ENCODE measurements at regions not wholly inside any gene's neighbourhood (a gene's known extent, or its start where the extent isn't known, plus 50 kb on each side); places are given as distances from the start of the nearest gene placed in this dataset.
"Not testable (repeated sequence)": the region's sequence is repeated elsewhere in the genome, so short reads cannot be mapped to it uniquely, and the experiment has no call there.

- DNase-seq; intact Hi-C loops (cut with DNase I); H3K36me3 ChIP-seq (replicated peaks in 1 of 2); H3K27ac ChIP-seq; H3K4me3 ChIP-seq; H3K4me1 ChIP-seq (replicated peaks in 1 of 2); H3K27me3 ChIP-seq; H3K9me3 ChIP-seq (replicated peaks in 1 of 3): not testable (repeated sequence)
- 76 to 85% (median 82%) methylated on average over 3 to 9 of the region's 9 CpGs for WGBS, 4 donors
Measured at GRCh38 chr6:71360556-71361335, 72.1 kb downstream of the OGFRL1 start.

DNA sequence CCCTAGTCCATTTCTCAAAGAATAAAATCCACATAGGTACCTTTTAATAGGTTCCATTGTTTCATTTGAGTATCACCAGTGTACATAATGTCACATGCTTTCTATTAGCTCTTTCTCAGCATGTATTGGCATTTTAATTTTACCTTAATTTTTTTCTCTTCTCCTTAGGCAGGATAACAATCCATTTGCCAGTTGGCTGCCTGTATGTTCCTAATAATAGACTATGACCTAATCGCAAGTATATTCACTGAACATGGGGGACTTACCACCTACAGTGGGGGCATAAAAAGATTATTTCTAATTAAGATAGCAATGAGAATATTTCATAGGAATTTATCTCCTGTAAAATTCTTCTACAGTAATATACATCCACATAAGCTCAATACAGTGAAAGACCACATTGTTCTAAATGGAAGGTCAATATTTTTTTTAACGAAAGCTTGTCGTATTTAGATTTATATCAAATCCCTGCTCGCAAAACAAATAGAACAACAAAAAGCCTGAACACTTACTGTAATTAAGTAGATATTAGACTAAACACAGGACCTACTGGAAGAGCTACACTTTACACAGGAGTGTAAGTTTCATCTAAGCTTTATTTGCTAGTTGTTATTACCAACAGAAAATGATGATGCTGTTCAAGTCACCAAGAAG is 76.4 kb downstream of the OGFRL1 start:
- TF ChIP-seq POLR2A (IDR thresholded peaks at IDR 0.05), result no peak
- TF ChIP-seq, protein P1, sequence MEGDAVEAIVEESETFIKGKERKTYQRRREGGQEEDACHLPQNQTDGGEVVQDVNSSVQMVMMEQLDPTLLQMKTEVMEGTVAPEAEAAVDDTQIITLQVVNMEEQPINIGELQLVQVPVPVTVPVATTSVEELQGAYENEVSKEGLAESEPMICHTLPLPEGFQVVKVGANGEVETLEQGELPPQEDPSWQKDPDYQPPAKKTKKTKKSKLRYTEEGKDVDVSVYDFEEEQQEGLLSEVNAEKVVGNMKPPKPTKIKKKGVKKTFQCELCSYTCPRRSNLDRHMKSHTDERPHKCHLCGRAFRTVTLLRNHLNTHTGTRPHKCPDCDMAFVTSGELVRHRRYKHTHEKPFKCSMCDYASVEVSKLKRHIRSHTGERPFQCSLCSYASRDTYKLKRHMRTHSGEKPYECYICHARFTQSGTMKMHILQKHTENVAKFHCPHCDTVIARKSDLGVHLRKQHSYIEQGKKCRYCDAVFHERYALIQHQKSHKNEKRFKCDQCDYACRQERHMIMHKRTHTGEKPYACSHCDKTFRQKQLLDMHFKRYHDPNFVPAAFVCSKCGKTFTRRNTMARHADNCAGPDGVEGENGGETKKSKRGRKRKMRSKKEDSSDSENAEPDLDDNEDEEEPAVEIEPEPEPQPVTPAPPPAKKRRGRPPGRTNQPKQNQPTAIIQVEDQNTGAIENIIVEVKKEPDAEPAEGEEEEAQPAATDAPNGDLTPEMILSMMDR (IDR thresholded peaks at IDR 0.05), result no peak
- Histone ChIP-seq H3K4me1 (replicated peaks in 1 of 2) (peaks cover 0 to 7% of the 10 kb centered on the region in 2 donors), H3K27me3 (no peaks in the 10 kb centered on the region), H3K4me3 (no peak overlapping the region), H3K36me3 (replicated peaks in 1 of 2) (no peaks in the 10 kb centered on the region), H3K9me3 (replicated peaks in 1 of 3) (no peaks in the 10 kb centered on the region), H3K27ac (no peak overlapping the region)
- intact Hi-C loops (cut with DNase I), result no loop called here
- 80 to 87% (median 85%) methylated on average over 4 of the region's 4 CpGs for WGBS, 4 donors
- no peak for DNase-seq

DNA sequence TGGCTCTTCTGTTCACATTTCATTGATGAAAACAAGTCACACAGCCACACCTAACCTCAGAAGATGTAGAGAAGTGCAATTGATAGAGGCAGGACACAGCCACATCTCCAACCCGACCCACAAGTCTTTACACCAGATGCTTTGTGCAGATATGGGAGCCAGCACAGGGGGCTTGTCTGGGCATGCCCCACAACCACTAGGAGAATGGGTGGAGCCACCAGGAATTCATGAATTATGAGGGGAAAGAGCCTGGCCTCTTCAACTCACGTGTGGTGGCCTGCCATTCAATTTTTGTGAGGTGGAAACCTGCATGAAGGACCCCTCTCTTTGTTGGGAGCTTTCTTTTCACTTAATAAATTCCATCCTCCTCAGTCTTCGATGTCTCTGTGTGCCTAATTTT is 79.1 kb downstream of the OGFRL1 start:
- H3K27ac ChIP-seq, result no peak overlapping the region
- TF ChIP-seq, protein P1 (IDR thresholded peaks at IDR 0.05), result no peak
- TF ChIP-seq POLR2A (IDR thresholded peaks at IDR 0.05), result no peak
- 76 to 81% (median 78%) methylated on average over 3 of the region's 3 CpGs for WGBS, 4 donors

DNA sequence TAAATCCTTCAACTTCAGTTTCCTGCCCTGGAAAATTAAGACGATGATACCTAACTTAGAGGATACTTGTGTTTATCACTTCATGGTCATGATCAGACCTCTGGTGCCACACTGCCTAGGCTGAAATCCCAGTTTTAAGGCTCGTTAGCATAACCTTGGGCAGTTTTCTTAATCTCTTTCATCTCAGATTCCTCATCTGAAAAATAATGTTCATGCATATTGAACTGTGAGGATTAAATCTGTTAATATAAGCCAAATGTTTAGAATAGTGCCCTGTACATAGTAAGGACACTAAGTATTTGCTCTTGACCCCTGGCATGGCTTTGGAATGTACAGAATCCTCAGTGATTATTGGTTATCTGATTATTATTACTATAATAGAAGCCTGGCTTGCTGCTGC is 79.7 kb downstream of the OGFRL1 start:
- Histone ChIP-seq H3K4me3 (no peak overlapping the region), H3K27me3 (no peaks in the 10 kb centered on the region), H3K9me3 (replicated peaks in 1 of 3) (no peaks in the 10 kb centered on the region), H3K36me3 (replicated peaks in 1 of 2) (no peaks in the 10 kb centered on the region), H3K4me1 (replicated peaks in 1 of 2) (peaks cover 0 to 7% of the 10 kb centered on the region in 2 donors), H3K27ac (no peak overlapping the region)
- TF ChIP-seq POLR2A (IDR thresholded peaks at IDR 0.05), result no peak
- TF ChIP-seq, protein P1 (IDR thresholded peaks at IDR 0.05), result no peak
- WGBS, 4 donors, result 71 to 82% (median 77%) methylated on average over 2 of the region's 2 CpGs
- DNase-seq, result no peak
- intact Hi-C loops (cut with DNase I), result no loop called here

More for the DNA sequence above, 79.1 kb downstream of the OGFRL1 start:
- no peaks in the 10 kb centered on the region for H3K36me3 ChIP-seq (replicated peaks in 1 of 2)
- peaks cover 0 to 7% of the 10 kb centered on the region in 2 donors for H3K4me1 ChIP-seq (replicated peaks in 1 of 2)
- no peaks in the 10 kb centered on the region for H3K9me3 ChIP-seq (replicated peaks in 1 of 3)
- intact Hi-C loops (cut with DNase I), result no loop called here
- no peak overlapping the region for H3K4me3 ChIP-seq
- no peak for DNase-seq
- H3K27me3 ChIP-seq, result no peaks in the 10 kb centered on the region
